SH-SY5Y (cell line): ENCODE measurements at regions not wholly inside any gene's neighbourhood (a gene's known extent, or its start where the extent isn't known, plus 50 kb on each side); places are given as distances from the start of the nearest gene placed in this dataset.

Experiments
- GATA2 ChIP-seq: IDR thresholded peaks from 2 replicates; pipeline ENCODE4 v1.6.1; 2011; ENCODE audit warnings: mild to moderate bottlenecking, low read depth, low read length
- GATA3 ChIP-seq: IDR thresholded peaks from 2 replicates; pipeline ENCODE4 v1.6.1; 2011; ENCODE audit warnings: low read depth, mild to moderate bottlenecking, low read length, moderate library complexity

- TF ChIP-seq GATA2 (no peak), GATA3 (no peak)
Observed at GRCh38 chr9:13728917-13729811, 449.7 kb upstream of the MPDZ start.

- no peak for TF ChIP-seq GATA3
- no peak for TF ChIP-seq GATA2
Observed at GRCh38 chr9:13728131-13728530, 448.6 kb upstream of the MPDZ start.

GRCh38 chr9:13726746-13727145 is 447.3 kb upstream of the MPDZ start:
- TF ChIP-seq GATA3 (no peak), GATA2 (no peak)

- no peak for TF ChIP-seq GATA2
- no peak for TF ChIP-seq GATA3
Observed at GRCh38 chr9:13725516-13725915, 446.0 kb upstream of the MPDZ start.

GRCh38 chr9:13721481-13722235 is 442.2 kb upstream of the MPDZ start:
- TF ChIP-seq GATA3 = no peak

DNA sequence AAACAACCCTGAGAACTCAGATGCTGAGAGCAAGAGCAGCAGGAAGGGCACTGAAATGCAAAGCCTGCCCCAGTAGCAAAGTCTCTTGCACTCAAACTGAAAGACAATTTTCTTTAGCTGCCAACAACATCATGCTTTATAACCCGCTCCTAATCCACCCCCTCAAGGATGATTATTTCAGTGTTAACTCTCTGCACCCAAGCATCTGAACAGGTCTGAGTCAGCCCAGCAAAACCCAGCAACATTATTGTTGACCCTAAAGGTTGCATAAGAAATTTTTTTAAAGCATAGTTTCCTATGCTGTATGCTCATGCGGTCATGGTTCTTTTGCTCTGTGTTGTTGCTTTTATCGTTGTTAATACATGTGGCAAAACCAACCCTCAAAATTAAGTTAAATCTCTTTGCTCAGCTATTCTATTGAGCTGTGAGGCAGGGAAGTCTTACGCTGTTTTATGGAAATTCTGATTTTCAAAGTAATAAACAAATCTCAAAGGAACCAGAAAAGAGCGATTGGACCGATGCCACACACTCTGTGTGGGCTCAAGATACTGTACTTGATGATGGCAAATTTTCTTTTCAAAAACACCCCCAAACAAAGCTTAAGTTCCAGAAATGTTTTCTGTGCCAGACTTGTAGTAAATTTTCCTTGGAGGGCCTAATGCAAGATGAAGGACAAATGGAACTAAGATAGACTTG is 440.6 kb upstream of the MPDZ start:
- TF ChIP-seq GATA2 (no peak), GATA3 (no peak)

- TF ChIP-seq GATA2 (no peak), GATA3 (no peak)
Observed at GRCh38 chr9:13719446-13719845, 440.0 kb upstream of the MPDZ start.

GRCh38 chr9:13718539-13718938 is 439.0 kb upstream of the MPDZ start:
- TF ChIP-seq GATA3 (no peak), GATA2 (no peak)

- TF ChIP-seq GATA2 (no peak), GATA3 (no peak)
Observed at GRCh38 chr9:13718086-13718485, 438.6 kb upstream of the MPDZ start.

- TF ChIP-seq GATA2 = no peak
- no peak for TF ChIP-seq GATA3
Observed at GRCh38 chr9:13717322-13718054, 438.0 kb upstream of the MPDZ start.

DNA sequence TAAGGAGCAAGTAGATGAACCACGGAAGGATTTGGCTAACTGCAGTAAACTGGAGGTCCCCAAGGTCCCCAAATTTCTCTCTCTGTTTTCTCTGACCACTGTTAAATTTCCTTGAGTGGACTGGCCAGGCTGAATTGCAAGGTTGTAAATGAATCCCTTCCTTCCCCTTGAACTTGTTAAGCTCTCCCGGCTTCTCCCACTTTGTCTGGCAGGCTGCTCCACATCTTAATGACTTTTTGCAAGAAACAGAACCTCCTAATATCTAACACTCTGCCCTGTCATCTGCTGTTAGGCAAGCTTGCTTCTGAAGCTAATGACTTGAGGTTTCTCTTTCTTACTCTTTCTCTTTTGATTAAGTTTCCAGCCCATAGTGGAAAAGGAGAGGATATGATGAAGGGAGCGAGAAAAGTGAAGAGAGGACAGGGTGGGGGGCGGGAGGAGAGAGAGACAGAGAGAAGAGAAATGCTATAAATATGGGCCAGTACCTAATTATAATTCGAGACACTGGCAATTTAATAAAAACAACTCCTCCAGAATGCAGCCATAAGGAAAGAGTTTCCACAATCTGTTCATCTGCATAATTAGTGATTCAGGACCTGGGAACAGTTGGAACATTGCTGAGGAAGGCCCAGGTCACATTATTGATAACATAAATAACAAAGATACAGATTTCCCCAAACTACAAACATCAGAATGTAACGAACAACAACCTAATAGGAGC is 437.3 kb upstream of the MPDZ start:
- TF ChIP-seq GATA3 = no peak
- TF ChIP-seq GATA2 = no peak

DNA sequence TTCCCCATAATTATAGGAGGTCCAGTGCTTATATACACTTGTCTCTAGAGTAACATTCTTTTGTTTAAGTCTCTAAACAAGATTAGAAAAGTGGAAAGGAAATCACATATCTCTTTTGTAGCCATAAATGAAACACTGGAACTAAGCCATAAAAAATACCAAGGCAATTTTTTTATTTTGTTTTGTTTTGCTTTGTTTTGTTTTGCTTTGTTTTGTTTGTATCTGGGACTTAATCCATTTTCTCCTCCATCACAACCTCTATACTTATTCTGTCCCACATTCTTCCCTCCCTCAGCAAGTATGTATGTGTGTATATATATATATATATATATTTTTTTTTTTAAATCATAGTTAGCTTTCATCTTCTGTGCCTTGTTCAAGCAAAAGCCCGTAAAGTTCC is 436.6 kb upstream of the MPDZ start:
- TF ChIP-seq GATA3 (no peak), GATA2 (no peak)

DNA sequence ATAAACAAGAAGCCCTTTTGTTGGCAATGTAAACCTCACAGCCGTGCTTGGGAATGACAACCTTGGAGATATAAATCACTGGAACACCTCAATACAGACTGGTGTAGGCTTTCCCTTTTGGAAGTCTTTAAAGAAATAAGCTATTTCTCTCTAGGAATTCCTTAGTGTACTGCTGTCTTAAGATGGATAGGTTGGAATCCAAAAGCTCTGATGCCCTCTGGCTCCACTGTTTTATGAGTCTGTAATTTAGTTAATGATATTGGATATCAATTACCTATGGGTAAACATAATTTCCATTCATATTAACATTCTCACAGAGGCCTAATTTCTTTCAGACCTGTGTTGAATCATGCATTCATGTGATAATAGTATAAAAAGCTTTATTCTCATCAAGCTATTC is 435.9 kb upstream of the MPDZ start:
- TF ChIP-seq GATA2 = no peak
- TF ChIP-seq GATA3 = no peak
